SK-N-DZ (cell line): ENCODE measurements at regions not wholly inside any gene's neighbourhood (a gene's known extent, or its start where the extent isn't known, plus 50 kb on each side); places are given as distances from the start of the nearest gene placed in this dataset.

ENCODE experiments used
- DNase-seq: peaks from one replicate; pipeline ENCODE4 v3.0.0-alpha.2; 2015; ENCODE audit warnings: low spot score

GRCh38 chr2:11016735-11017388 is 105.1 kb downstream of the KCNF1 start:
- DNase-seq = no peak

DNA sequence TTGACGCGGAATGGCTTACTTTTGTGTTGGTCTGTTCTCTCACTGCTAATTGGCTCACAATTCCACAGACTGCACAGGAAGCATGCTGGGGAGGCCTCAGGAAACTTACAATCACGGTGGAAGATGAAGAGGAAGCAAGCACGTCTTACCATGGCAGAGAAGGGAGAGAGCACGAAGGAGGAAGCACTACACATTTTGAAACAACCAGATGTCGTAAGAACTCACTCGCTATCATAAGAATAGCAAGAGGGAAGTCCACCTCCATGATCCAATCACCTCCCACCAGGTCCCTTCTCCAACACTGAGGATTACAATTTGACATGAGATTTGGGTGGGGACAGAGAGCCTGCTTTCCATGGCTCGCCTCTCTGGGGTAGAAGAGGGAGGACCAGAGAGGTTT is 106.2 kb downstream of the KCNF1 start:
- DNase-seq = no peak

DNA sequence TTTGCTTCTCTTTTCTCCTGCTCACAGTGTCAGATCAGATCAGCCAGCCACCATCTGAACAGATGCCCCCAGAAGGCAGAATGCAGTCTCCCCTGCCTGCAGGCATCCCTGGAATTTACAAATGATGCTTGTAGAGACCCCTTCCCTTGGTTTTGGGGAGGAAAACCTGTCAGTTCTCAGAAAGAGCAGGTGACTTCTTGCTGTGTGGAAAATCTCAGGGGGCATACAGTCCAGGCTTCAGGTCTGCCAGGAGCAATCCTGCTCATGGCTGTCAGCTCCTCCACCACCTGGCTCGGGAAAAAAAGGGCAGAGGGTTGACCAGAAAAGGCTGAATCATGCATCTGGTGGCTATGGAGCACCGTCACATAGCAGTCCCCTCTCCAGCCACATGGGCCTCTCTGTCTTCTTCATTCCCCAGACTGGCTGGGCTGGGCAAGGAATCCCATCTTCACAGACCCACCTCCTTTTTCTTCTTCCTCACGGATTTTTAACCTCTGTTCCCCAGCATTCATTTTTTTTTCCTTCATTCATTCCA is 107.0 kb downstream of the KCNF1 start:
- no peak for DNase-seq

GRCh38 chr2:11019614-11020013 is 107.9 kb downstream of the KCNF1 start:
- DNase-seq = no peak

- DNase-seq = no peak
These were observed 110.3 kb downstream of the KCNF1 start for GRCh38 chr2:11022064-11022463.

GRCh38 chr2:11022591-11023273 is 111.0 kb downstream of the KCNF1 start:
- DNase-seq = no peak

GRCh38 chr2:11023326-11024258 is 111.9 kb downstream of the KCNF1 start:
- no peak for DNase-seq

- no peak for DNase-seq
These were observed 112.5 kb downstream of the KCNF1 start for GRCh38 chr2:11024259-11024645.

GRCh38 chr2:11024687-11025086 is 113.0 kb downstream of the KCNF1 start:
- DNase-seq = no peak

- DNase-seq = no peak
These were observed 114.7 kb downstream of the KCNF1 start for GRCh38 chr2:11026286-11026921.

DNA sequence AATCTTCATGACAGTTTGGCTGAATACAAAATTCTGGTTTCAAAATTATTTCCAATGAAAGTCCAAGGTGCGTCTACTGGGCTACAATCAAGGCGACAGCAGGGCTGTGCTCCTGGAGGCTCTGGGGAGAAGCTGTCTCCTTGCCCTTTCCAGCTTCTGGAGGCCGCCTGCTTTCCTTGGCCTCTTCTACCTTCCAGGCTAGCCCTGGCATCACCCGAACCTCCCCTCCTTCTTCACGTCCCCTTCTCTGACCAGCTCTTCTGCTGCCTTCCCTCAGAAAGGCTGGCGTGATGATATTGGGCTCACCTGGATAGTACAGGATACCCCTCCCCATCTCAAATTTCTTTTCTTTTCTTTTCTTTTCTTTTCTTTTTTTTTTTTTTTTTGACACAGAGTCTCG is 115.5 kb downstream of the KCNF1 start:
- DNase-seq = no peak

GRCh38 chr2:11028407-11028916 is 116.7 kb downstream of the KCNF1 start:
- DNase-seq = no peak

DNA sequence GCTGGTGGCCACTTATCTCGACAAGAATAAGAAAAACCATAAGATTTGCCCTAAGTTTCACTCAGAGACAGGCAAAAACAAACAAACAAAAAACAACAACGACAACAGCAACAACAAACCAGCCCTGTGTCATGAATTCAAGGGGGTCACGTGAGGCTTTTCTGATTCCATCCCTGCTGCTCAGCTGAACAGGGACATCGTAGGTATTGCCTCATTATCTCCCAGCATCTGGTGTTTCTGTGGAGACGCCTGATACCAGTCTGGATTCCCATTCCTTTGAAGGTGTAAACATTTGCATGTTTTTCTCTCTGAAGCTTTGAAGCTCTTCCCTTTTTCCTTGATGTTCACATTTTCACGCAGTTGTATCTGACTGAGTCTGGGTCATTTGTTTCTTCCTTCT is 117.4 kb downstream of the KCNF1 start:
- no peak for DNase-seq

DNA sequence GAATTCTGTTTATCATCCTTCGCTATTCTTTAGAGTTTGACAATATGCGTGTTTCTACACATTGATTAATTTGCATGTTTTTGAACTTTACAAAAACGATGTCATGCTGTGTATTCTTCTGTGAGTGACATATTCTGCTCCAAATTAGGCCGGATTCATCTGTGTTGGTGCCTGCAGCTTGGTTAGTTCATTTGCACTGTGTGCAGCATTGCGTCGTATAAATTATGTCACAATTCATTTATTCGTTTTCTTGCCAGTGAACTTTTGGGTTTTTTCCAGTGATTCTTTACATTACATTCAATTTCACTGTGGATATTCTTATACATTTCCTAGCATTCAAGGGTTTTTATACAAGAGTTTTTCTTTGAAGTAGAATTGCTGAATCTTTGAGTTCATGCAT is 118.3 kb downstream of the KCNF1 start:
- DNase-seq = no peak

GRCh38 chr2:11030909-11031308 is 119.2 kb downstream of the KCNF1 start:
- no peak for DNase-seq

DNA sequence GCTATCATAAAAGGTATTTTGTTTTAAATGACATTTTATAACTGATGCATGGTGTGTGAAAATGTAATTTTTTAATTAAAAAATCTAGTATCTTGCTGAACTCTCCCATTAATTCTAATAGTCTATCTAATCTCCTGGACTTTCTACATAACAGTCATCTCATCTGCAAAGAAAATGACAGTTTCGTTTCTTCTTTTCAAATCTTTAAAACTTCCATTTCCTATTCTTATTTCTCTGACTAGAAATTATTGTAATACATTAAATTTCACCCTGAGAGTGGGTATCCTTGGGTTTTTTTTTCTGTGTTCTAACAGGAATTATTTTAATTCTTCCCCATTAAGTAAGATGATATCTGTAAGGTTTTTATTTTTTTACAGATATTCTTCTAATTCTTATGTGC is 120.1 kb downstream of the KCNF1 start:
- DNase-seq = no peak

DNA sequence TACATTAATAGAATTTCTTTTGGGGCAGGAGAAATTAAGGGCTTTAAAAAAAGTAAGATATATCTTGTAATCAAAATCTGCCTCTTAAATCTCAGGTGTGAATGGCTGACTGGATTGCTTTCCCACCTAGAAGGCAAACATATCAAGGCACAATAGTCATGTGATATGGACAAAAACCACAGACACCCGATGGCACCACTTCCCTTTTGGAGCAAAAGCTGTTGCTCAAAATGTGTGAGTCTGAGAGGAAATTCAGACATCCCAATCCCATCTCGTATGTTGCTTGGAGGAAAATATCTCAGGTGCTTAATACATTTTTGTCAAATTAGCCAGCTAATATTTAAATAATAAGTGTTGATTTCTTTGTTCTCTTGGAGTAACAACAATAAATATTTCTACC is 120.7 kb downstream of the KCNF1 start:
- no peak for DNase-seq

GRCh38 chr2:11033114-11033513 is 121.4 kb downstream of the KCNF1 start:
- no peak for DNase-seq

DNA sequence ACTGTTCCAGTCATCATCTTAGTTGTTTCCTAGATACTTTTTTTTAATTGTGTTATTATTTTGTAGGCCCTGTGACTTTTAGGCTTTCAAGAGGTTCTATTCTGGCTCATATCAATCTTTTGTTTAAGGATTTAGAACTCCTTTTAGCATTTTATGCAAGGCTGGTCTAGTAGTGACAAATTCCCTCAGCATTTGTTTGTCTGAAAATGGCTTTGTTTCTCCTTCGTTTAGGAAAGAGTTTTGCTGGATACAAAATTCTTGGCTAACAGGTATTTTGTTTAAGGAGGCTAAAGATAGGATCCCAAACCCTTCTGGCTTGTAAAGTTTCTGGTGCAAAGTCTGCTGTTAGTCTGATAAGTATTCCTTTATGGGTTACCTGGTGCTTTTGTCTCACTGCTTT is 116.6 kb upstream of the SLC66A3 start:
- DNase-seq = no peak

DNA sequence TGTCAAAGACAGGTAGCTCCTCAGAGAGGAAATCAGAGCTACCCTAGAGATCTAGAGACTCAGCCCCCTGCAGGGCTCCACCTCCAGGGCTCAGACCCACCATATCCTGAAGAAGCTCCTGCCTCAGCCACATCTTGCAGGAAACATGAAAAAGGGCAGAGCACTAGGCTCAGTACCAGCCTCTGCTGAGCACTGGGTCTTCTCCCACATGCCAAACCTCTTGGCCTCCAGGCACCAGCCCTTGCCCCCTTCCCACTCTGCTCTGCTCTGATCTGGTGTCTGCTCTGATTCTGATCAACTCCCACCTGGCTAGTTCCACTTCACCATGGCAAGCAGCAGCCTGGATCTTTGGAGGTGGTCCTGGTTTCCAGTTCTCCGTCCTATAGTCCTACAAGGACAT is 114.3 kb upstream of the SLC66A3 start:
- no peak for DNase-seq

DNA sequence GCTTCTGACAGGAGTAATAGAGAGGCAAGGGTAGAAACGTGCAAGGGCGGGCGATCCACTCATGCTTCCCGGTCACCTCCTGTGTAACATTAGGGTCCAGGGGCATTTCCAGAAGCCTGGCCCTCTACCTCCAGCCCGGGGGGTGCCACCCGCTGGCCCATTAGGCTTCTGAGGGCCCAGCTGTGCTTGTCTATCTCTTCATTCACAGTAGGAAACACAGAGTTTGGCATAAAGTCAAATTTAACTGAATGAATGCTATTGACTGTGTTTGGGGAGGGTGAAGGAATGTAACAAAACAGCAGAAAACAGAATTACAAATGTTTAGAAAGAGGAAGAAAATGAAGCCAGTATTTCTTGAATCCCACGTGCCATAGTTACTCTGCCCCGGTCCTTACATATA is 112.4 kb upstream of the SLC66A3 start:
- DNase-seq = no peak

DNA sequence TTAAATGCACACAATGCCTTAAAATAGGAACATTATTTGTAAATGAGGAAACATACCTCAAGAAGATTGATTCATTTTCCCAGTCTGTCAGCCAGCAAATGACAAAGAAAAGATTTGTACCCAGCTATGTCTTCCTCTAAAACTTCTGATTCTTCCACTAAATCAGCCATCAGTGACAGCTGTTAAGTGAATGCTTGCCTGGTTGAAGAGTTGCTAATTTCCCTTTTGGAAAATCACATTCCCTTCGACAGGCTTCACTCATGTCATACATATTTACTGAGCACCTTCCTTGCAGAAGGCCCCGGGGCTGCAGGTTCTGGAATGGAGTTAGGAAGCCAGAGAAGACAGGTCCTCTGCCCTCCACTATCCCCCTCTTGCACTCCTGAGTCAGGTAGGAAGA is 112.0 kb upstream of the SLC66A3 start:
- DNase-seq = no peak
